Neutrophil (primary cell): ENCODE measurements at regions not wholly inside any gene's neighbourhood (a gene's known extent, or its start where the extent isn't known, plus 50 kb on each side); places are given as distances from the start of the nearest gene placed in this dataset.

Experiments used
- H3K27ac ChIP-seq: fragments of 200-600 bp; sonication (generic); 2 replicates; pipeline ENCODE4 v1.5.1; 2016; ENCODE audit warnings: mild to moderate bottlenecking, moderate library complexity
- H3K27me3 ChIP-seq: fragments of 200-600 bp; sonication (generic); 2 replicates; pipeline ENCODE4 v1.6.0; 2016; ENCODE audit warnings: mild to moderate bottlenecking
- H3K36me3 ChIP-seq: fragments of 200-600 bp; sonication (generic); 2 replicates; pipeline ENCODE4 v1.5.1; 2017
- H3K4me1 ChIP-seq, 2 experiments: fragments of 200-600 bp in 1 of 2; sonication (generic) in 1 of 2; 1 replicate in 1 of 2; 2 replicates in 1 of 2; pipeline versions ENCODE4 v1.5.1 to v1.6.1; 2013 to 2016; ENCODE audit warnings: low read depth in 1 of 2, low read length in 1 of 2, mild to moderate bottlenecking in 1 of 2, moderate library complexity in 1 of 2; ENCODE audit not compliant: control insufficient read depth in 1 of 2, insufficient read depth in 1 of 2
- H3K4me3 ChIP-seq, 2 experiments: fragments of 200-600 bp in 1 of 2; sonication (generic) in 1 of 2; 1 replicate in 1 of 2; 2 replicates in 1 of 2; pipeline ENCODE4 v1.5.1; 2013 to 2016; ENCODE audit warnings: low read depth in 1 of 2, low read length in 1 of 2, mild to moderate bottlenecking in 1 of 2, moderate library complexity in 1 of 2
- H3K9me3 ChIP-seq: fragments of 200-600 bp; sonication (generic); 2 replicates; pipeline ENCODE4 v1.5.1; 2016
- CTCF ChIP-seq: fragments of 200-600 bp; sonication (generic); IDR thresholded peaks from 2 replicates; pipeline ENCODE4 v1.5.1; 2016; ENCODE audit warnings: antibody characterized with exemption

- H3K4me3 ChIP-seq: no peak overlapping the region
- H3K9me3 ChIP-seq: no peaks in the 10 kb centered on the region
- H3K27me3 ChIP-seq: peaks cover 4% of the 10 kb centered on the region
- no peak overlapping the region for H3K27ac ChIP-seq
- no peaks in the 10 kb centered on the region for H3K36me3 ChIP-seq
- TF ChIP-seq CTCF: no peak
- H3K4me1 ChIP-seq: peaks cover 0 to 4% of the 10 kb centered on the region in 2 experiments
Observed at GRCh38 chr3:16667633-16668032, 62.4 kb upstream of the DAZL start.

- Histone ChIP-seq H3K27me3 (peaks cover under 1% of the 10 kb centered on the region), H3K27ac (no peak overlapping the region), H3K4me3 (no peak overlapping the region), H3K36me3 (no peaks in the 10 kb centered on the region), H3K9me3 (no peaks in the 10 kb centered on the region), H3K4me1 (peaks cover 0 to 4% of the 10 kb centered on the region in 2 experiments)
- TF ChIP-seq CTCF: no peak
Observed at GRCh38 chr3:16668776-16669545, 63.7 kb upstream of the DAZL start.

GRCh38 chr3:16670191-16670590 lies 65.0 kb upstream of the DAZL start:
- no peaks in the 10 kb centered on the region for H3K9me3 ChIP-seq
- no peak overlapping the region for H3K4me3 ChIP-seq
- no peak for TF ChIP-seq CTCF
- H3K27ac ChIP-seq: no peak overlapping the region
- H3K27me3 ChIP-seq: no peaks in the 10 kb centered on the region
- no peaks in the 10 kb centered on the region for H3K36me3 ChIP-seq
- peaks cover 0 to 4% of the 10 kb centered on the region in 2 experiments for H3K4me1 ChIP-seq

GRCh38 chr3:16671690-16672089 lies 66.5 kb upstream of the DAZL start:
- Histone ChIP-seq H3K36me3 (no peaks in the 10 kb centered on the region), H3K4me3 (no peak overlapping the region), H3K9me3 (peaks cover 4% of the 10 kb centered on the region), H3K27me3 (no peaks in the 10 kb centered on the region), H3K27ac (no peak overlapping the region), H3K4me1 (peaks cover 0 to 4% of the 10 kb centered on the region in 2 experiments)
- TF ChIP-seq CTCF: no peak

- Histone ChIP-seq H3K4me1 (peaks cover 0 to 4% of the 10 kb centered on the region in 2 experiments), H3K9me3 (peaks cover 4% of the 10 kb centered on the region), H3K36me3 (no peaks in the 10 kb centered on the region), H3K4me3 (no peak overlapping the region), H3K27me3 (no peaks in the 10 kb centered on the region), H3K27ac (no peak overlapping the region)
- TF ChIP-seq CTCF: no peak
Observed at GRCh38 chr3:16673530-16673929, 68.3 kb upstream of the DAZL start.
